HG03378 (cell line): ENCODE measurements at regions not wholly inside any gene's neighbourhood (a gene's known extent, or its start where the extent isn't known, plus 50 kb on each side); places are given as distances from the start of the nearest gene placed in this dataset.
"Not testable (repeated sequence)": the region's sequence is repeated elsewhere in the genome, so short reads cannot be mapped to it uniquely, and the experiment has no call there.

Source experiments
- ATAC-seq: cut with Tn5 transposase; IDR thresholded peaks from one replicate; pipeline ENCODE4 v1.9.1; 2021; ENCODE audit warnings: mild to moderate bottlenecking, moderate library complexity; ENCODE audit not compliant: unreplicated experiment

GRCh38 chr10:29732918-29733317 is 98.1 kb upstream of the SVIL start:
- ATAC-seq, result no peak

- no peak for ATAC-seq
Measured at GRCh38 chr10:29731760-29732159, 97.0 kb upstream of the SVIL start.

- ATAC-seq, result no peak
Measured at GRCh38 chr10:29730969-29731368, 96.2 kb upstream of the SVIL start.

GRCh38 chr10:29730458-29730857 is 95.7 kb upstream of the SVIL start:
- no peak for ATAC-seq

- ATAC-seq, result no peak
Measured at GRCh38 chr10:29728541-29729049, 93.8 kb upstream of the SVIL start.

- ATAC-seq, result not testable (repeated sequence)
Measured at GRCh38 chr10:29725927-29726326, 91.2 kb upstream of the SVIL start.

- no peak for ATAC-seq
Measured at GRCh38 chr10:29725133-29725720, 90.5 kb upstream of the SVIL start.

- ATAC-seq, result no peak
Measured at GRCh38 chr10:29723726-29724125, 89.0 kb upstream of the SVIL start.

- no peak for ATAC-seq
Measured at GRCh38 chr10:29722777-29723176, 88.0 kb upstream of the SVIL start.

- ATAC-seq, result no peak
Measured at GRCh38 chr10:29720149-29720548, 85.4 kb upstream of the SVIL start.

GRCh38 chr10:29719281-29719675 is 84.5 kb upstream of the SVIL start:
- ATAC-seq, result no peak

GRCh38 chr10:29715296-29715695 is 80.5 kb upstream of the SVIL start:
- ATAC-seq, result no peak

- no peak for ATAC-seq
Measured at GRCh38 chr10:29714096-29714874, 79.5 kb upstream of the SVIL start.

- ATAC-seq, result no peak
Measured at GRCh38 chr10:29713450-29713849, 78.7 kb upstream of the SVIL start.

- no peak for ATAC-seq
Measured at GRCh38 chr10:29712108-29712507, 77.3 kb upstream of the SVIL start.

GRCh38 chr10:29710128-29710527 is 75.4 kb upstream of the SVIL start:
- no peak for ATAC-seq

- ATAC-seq, result no peak
Measured at GRCh38 chr10:29709484-29710002, 74.8 kb upstream of the SVIL start.

- ATAC-seq, result no peak
Measured at GRCh38 chr10:29703271-29703670, 68.5 kb upstream of the SVIL start.

- ATAC-seq, result no peak
Measured at GRCh38 chr10:29702273-29703164, 67.7 kb upstream of the SVIL start.

GRCh38 chr10:29701306-29701705 is 66.5 kb upstream of the SVIL start:
- ATAC-seq, result no peak

GRCh38 chr10:29699621-29700020 is 64.8 kb upstream of the SVIL start:
- no peak for ATAC-seq
